DND-41 (cell line): ENCODE measurements at regions not wholly inside any gene's neighbourhood (a gene's known extent, or its start where the extent isn't known, plus 50 kb on each side); places are given as distances from the start of the nearest gene placed in this dataset.

Source experiments
- ATAC-seq: fragments of 200-7000 bp; cut with Tn5 transposase; 3 replicates; pipeline ENCODE4 v1.9.1; 2021; ENCODE audit warnings: low read depth; ENCODE audit not compliant: insufficient read depth
- DNase-seq: peaks from one replicate; pipeline ENCODE4 v3.0.0-alpha.2; 2020
- H2AFZ ChIP-seq: 2 replicates; pipeline ENCODE4 v1.6.0; 2012; ENCODE audit warnings: low read depth, low read length
- H3K27ac ChIP-seq: 2 replicates; pipeline ENCODE4 v1.5.1; 2012; ENCODE audit warnings: low read length, inconsistent platforms
- H3K27me3 ChIP-seq: fragments of 200-600 bp; sonication (generic); 2 replicates; pipeline ENCODE4 v1.6.0; 2012; ENCODE audit warnings: low read length, mild to moderate bottlenecking, inconsistent platforms; ENCODE audit not compliant: insufficient read depth, poor library complexity
- H3K36me3 ChIP-seq: 2 replicates; pipeline ENCODE4 v1.5.1; 2012; ENCODE audit warnings: low read length, inconsistent platforms; ENCODE audit not compliant: insufficient read depth
- H3K4me1 ChIP-seq: 2 replicates; pipeline ENCODE4 v1.5.1; 2012; ENCODE audit warnings: mild to moderate bottlenecking, low read length; ENCODE audit not compliant: insufficient read depth
- H3K4me2 ChIP-seq: 2 replicates; pipeline ENCODE4 v1.6.0; 2012; ENCODE audit warnings: mild to moderate bottlenecking, moderate library complexity, low read length, inconsistent platforms; ENCODE audit not compliant: insufficient read depth
- H3K4me3 ChIP-seq, 2 experiments: fragments of 200-600 bp in 1 of 2; shearing (Covaris generic) in 1 of 2; 2 replicates each; pipeline ENCODE4 v1.5.1; 2012 to 2016; ENCODE audit warnings: inconsistent platforms in 2 of 2, low read length in 2 of 2, mild to moderate bottlenecking in 2 of 2, low read depth in 1 of 2, moderate library complexity in 1 of 2
- H3K79me2 ChIP-seq: 2 replicates; pipeline ENCODE4 v1.6.0; 2012; ENCODE audit warnings: low read length, inconsistent platforms; ENCODE audit not compliant: insufficient read depth
- H3K9ac ChIP-seq: 2 replicates; pipeline ENCODE4 v1.6.0; 2012; ENCODE audit warnings: low read depth, mild to moderate bottlenecking, inconsistent platforms, low read length, moderate library complexity
- H3K9me3 ChIP-seq: 2 replicates; pipeline ENCODE4 v1.5.1; 2012; ENCODE audit warnings: low read length, moderate library complexity, mild to moderate bottlenecking, inconsistent platforms; ENCODE audit not compliant: insufficient read depth, severe bottlenecking
- H4K20me1 ChIP-seq: 2 replicates; pipeline ENCODE4 v1.6.0; 2012; ENCODE audit warnings: low read length; ENCODE audit not compliant: insufficient read depth
- EZH2 ChIP-seq: IDR thresholded peaks from 3 replicates; pipeline ENCODE4 v1.6.1; 2012; ENCODE audit warnings: borderline replicate concordance, low read depth, mild to moderate bottlenecking, moderate library complexity, low read length, inconsistent platforms; ENCODE audit not compliant: severe bottlenecking
- TF ChIP-seq, protein P1 (sequence below): IDR thresholded peaks from 2 replicates; pipeline ENCODE4 v1.5.1; 2012; ENCODE audit warnings: borderline replicate concordance, low read length, moderate library complexity, mild to moderate bottlenecking; ENCODE audit not compliant: poor library complexity, severe bottlenecking; ENCODE audit errors: extremely low read depth

GRCh38 chr22:22397875-22398524 is 110.5 kb downstream of the ZNF280B start:
- H2AFZ ChIP-seq: no peak overlapping the region
- ATAC-seq (no peak), DNase-seq (no peak)
- peak overlapping the region; percentile 19; the same call in 1 of the 2 replicates for H3K9ac ChIP-seq
- peaks cover 52% of the 10 kb centered on the region for H3K4me1 ChIP-seq
- H4K20me1 ChIP-seq: no peaks in the 10 kb centered on the region
- peaks cover 4% of the 10 kb centered on the region for H3K9me3 ChIP-seq
- H3K4me2 ChIP-seq: no peak overlapping the region
- H3K27ac ChIP-seq: peak overlapping the region; percentile 72
- TF ChIP-seq EZH2: no peak
- TF ChIP-seq, protein P1, sequence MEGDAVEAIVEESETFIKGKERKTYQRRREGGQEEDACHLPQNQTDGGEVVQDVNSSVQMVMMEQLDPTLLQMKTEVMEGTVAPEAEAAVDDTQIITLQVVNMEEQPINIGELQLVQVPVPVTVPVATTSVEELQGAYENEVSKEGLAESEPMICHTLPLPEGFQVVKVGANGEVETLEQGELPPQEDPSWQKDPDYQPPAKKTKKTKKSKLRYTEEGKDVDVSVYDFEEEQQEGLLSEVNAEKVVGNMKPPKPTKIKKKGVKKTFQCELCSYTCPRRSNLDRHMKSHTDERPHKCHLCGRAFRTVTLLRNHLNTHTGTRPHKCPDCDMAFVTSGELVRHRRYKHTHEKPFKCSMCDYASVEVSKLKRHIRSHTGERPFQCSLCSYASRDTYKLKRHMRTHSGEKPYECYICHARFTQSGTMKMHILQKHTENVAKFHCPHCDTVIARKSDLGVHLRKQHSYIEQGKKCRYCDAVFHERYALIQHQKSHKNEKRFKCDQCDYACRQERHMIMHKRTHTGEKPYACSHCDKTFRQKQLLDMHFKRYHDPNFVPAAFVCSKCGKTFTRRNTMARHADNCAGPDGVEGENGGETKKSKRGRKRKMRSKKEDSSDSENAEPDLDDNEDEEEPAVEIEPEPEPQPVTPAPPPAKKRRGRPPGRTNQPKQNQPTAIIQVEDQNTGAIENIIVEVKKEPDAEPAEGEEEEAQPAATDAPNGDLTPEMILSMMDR: peak; percentile 4
- no peaks in the 10 kb centered on the region for H3K36me3 ChIP-seq
- no peaks in the 10 kb centered on the region for H3K27me3 ChIP-seq
- H3K4me3 ChIP-seq: no peak overlapping the region
- H3K79me2 ChIP-seq: no peaks in the 10 kb centered on the region

GRCh38 chr22:22398530-22399327 is 109.8 kb downstream of the ZNF280B start:
- TF ChIP-seq, protein P1: no peak
- TF ChIP-seq EZH2: no peak
- H3K79me2 ChIP-seq: no peaks in the 10 kb centered on the region
- ATAC-seq (no peak), DNase-seq (no peak)
- H3K4me3 ChIP-seq: no peak overlapping the region
- no peaks in the 10 kb centered on the region for H3K36me3 ChIP-seq
- H3K4me1 ChIP-seq: peaks cover 52% of the 10 kb centered on the region
- no peak overlapping the region for H3K4me2 ChIP-seq
- H3K27ac ChIP-seq: peak overlapping the region; percentile 72
- no peaks in the 10 kb centered on the region for H3K27me3 ChIP-seq
- peaks cover 4% of the 10 kb centered on the region for H3K9me3 ChIP-seq
- H3K9ac ChIP-seq: 0 out of 2 replicates have a peak overlapping the region, but pooled peaks have one; percentile 1
- H4K20me1 ChIP-seq: no peaks in the 10 kb centered on the region
- H2AFZ ChIP-seq: no peak overlapping the region

DNA sequence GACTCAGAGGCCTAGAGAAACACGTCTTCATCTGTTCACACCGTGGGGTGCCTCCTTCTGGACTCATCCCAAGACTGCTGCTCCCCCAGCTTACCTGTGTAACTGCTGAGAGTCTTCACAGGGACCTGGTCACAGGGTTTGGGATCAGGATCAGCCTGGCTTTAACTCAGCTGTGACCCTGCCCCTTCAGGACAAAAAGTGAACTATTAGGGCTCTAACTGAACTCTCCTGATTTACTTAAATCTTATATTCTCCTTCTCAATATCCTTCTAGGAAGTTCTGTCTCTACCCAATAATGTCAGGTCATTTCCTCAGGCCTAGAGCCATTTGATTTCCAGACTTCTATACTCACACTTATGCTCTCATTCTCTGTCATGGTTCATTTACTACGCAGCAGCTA is 108.4 kb downstream of the ZNF280B start:
- Histone ChIP-seq H3K36me3 (no peaks in the 10 kb centered on the region), H2AFZ (no peak overlapping the region), H3K4me1 (peaks cover 39% of the 10 kb centered on the region), H3K4me3 (no peak overlapping the region), H3K27me3 (peaks cover 4% of the 10 kb centered on the region), H4K20me1 (no peaks in the 10 kb centered on the region), H3K9ac (no peak overlapping the region), H3K4me2 (no peak overlapping the region), H3K27ac (no peak overlapping the region), H3K9me3 (no peaks in the 10 kb centered on the region), H3K79me2 (no peaks in the 10 kb centered on the region)
- TF ChIP-seq, protein P1: no peak
- no peak for TF ChIP-seq EZH2
- DNase-seq: no peak
- no peak for ATAC-seq
